Endothelial cell of umbilical vein (primary cell): ENCODE measurements at regions not wholly inside any gene's neighbourhood (a gene's known extent, or its start where the extent isn't known, plus 50 kb on each side); places are given as distances from the start of the nearest gene placed in this dataset.

Experiments used
- BruUV-seq: library from RNA; stranded (reverse); fragments of 400-500 nt; replicated peaks from 2 replicates; lab custom pipeline; 2021; lab: Mats Ljungman, UMichigan
- CTCF ChIA-PET: fragments of 300-600, 350-600 bp; sonication (Branson Sonifier 250); formaldehyde crosslinking; loops from one replicate; lab custom pipeline; 2021; ENCODE audit warnings: antibody characterized with exemption, inconsistent platforms; lab: Charles Lee
- POLR2A ChIA-PET: fragments of 300-600, 350-600 bp; sonication (Branson Sonifier 250); formaldehyde crosslinking; loops from one replicate; lab custom pipeline; 2021; ENCODE audit warnings: antibody characterized with exemption, inconsistent platforms; lab: Charles Lee
- DNase-seq: peaks from one replicate; pipeline ENCODE4 v3.0.0-alpha.2; 2011; ENCODE audit warnings: low read depth, low spot score
- FAIRE-seq: peaks from 2 replicates; lab custom pipeline; 2011; peaks lifted over from hg19 to GRCh38; lab: Jason Lieb, UNC
- H2AFZ ChIP-seq: 2 replicates; pipeline ENCODE4 v1.6.0; 2012; ENCODE audit warnings: low read depth, low read length, control low read depth, inconsistent platforms
- H3K27ac ChIP-seq: 2 replicates; pipeline ENCODE4 v1.5.1; 2011; ENCODE audit warnings: low read depth, mild to moderate bottlenecking, control low read depth, low read length, moderate library complexity; ENCODE audit not compliant: insufficient read depth
- H3K27me3 ChIP-seq, 2 experiments: 2 replicates each; pipeline versions ENCODE4 v1.6.0 to v1.6.1; 2011; ENCODE audit warnings: low read length in 2 of 2, mixed read lengths in 1 of 2; ENCODE audit not compliant: control insufficient read depth in 2 of 2, insufficient read depth in 2 of 2
- H3K36me3 ChIP-seq, 2 experiments: 2 replicates in 1 of 2; 3 replicates in 1 of 2; pipeline ENCODE4 v1.5.1; 2011; ENCODE audit warnings: low read length in 2 of 2, mild to moderate bottlenecking in 1 of 2, moderate library complexity in 1 of 2; ENCODE audit not compliant: control insufficient read depth in 2 of 2, insufficient read depth in 2 of 2; ENCODE audit errors: extremely low read depth in 1 of 2
- H3K4me1 ChIP-seq: 3 replicates; pipeline ENCODE4 v1.5.1; 2011; ENCODE audit warnings: mild to moderate bottlenecking, low read length; ENCODE audit not compliant: control insufficient read depth, insufficient read depth; ENCODE audit errors: extremely low read depth
- H3K4me2 ChIP-seq: 2 replicates; pipeline ENCODE4 v1.6.1; 2011; ENCODE audit warnings: low read length, control low read depth, mixed read lengths; ENCODE audit not compliant: insufficient read depth
- H3K4me3 ChIP-seq, 3 experiments: fragments of 200-600 bp in 1 of 3; sonication (generic), shearing (Covaris generic) in 1 of 3; replicated peaks in 1 of 3; 2 replicates each; pipeline ENCODE4 v1.5.1; 2011 to 2016; ENCODE audit warnings: control low read depth in 3 of 3, low read length in 3 of 3, mild to moderate bottlenecking in 2 of 3, inconsistent platforms in 1 of 3, low read depth in 1 of 3, moderate library complexity in 1 of 3; ENCODE audit not compliant: insufficient read depth in 1 of 3
- H3K79me2 ChIP-seq: 2 replicates; pipeline ENCODE4 v1.6.0; 2012; ENCODE audit warnings: low read length, inconsistent platforms; ENCODE audit not compliant: control insufficient read depth, insufficient read depth
- H3K9ac ChIP-seq: replicated peaks from 2 replicates; pipeline ENCODE3; 2011; ENCODE audit warnings: low read length, control low read depth; ENCODE audit not compliant: insufficient read depth; ENCODE audit errors: extremely low read depth
- H3K9me1 ChIP-seq: replicated peaks from 3 replicates; pipeline ENCODE4 v1.6.0; 2011; ENCODE audit warnings: mild to moderate bottlenecking, low read length; ENCODE audit not compliant: control insufficient read depth, insufficient read depth; ENCODE audit errors: extremely low read depth
- H3K9me3 ChIP-seq: replicated peaks from 2 replicates; pipeline ENCODE4 v1.5.1; 2012; ENCODE audit warnings: low read length, inconsistent platforms; ENCODE audit not compliant: control insufficient read depth, insufficient read depth
- H4K20me1 ChIP-seq: replicated peaks from 2 replicates; pipeline ENCODE3; 2011; ENCODE audit warnings: mild to moderate bottlenecking, low read length; ENCODE audit not compliant: control insufficient read depth, insufficient read depth; ENCODE audit errors: extremely low read depth
- EZH2 ChIP-seq: IDR thresholded peaks from 2 replicates; pipeline ENCODE4 v1.6.1; 2012; ENCODE audit warnings: borderline replicate concordance, low read depth, mild to moderate bottlenecking, moderate library complexity, low read length, inconsistent platforms; ENCODE audit not compliant: severe bottlenecking
- FOS ChIP-seq: IDR thresholded peaks from 2 replicates; pipeline ENCODE4 v1.6.1; 2011; ENCODE audit warnings: mild to moderate bottlenecking, low read length, moderate library complexity, borderline replicate concordance; ENCODE audit not compliant: insufficient read depth
- GATA2 ChIP-seq: IDR thresholded peaks from 2 replicates; pipeline ENCODE4 v1.7.0; 2011; ENCODE audit warnings: low read depth, mild to moderate bottlenecking, moderate library complexity, mixed read lengths, low read length; ENCODE audit not compliant: insufficient read length, insufficient read depth
- JUN ChIP-seq: IDR thresholded peaks from 2 replicates; pipeline ENCODE4 v1.6.1; 2011; ENCODE audit warnings: borderline replicate concordance, low read depth; ENCODE audit not compliant: insufficient read length, insufficient read depth
- MYC ChIP-seq: IDR thresholded peaks from one replicate; pipeline ENCODE4 v1.6.1; 2011; ENCODE audit warnings: mild to moderate bottlenecking, low read depth, low read length
- POLR2A ChIP-seq: IDR thresholded peaks from 2 replicates; pipeline ENCODE4 v1.6.1; 2012; ENCODE audit warnings: low read depth, mild to moderate bottlenecking, control low read depth, low read length
- POLR2AphosphoS5 ChIP-seq: IDR thresholded peaks from 2 replicates; pipeline ENCODE4 v1.6.1; 2012; ENCODE audit warnings: low read depth, mild to moderate bottlenecking, control low read depth, low read length, moderate library complexity; ENCODE audit not compliant: insufficient read depth
- dilution Hi-C: fragments of 300-500 bp; cut with MboI; formaldehyde crosslinking; loops from one replicate; pipeline ENCODE4 v1.15.0; 2019; ENCODE audit warnings: low sequenced_read_pairs; ENCODE audit not compliant: extremely low pct_ligation_motif_present
- intact Hi-C: fragments of 100-400 bp; cut with micrococcal nuclease; formaldehyde crosslinking; loops from one replicate; pipeline ENCODE4 v1.10.0; 2022
- TF ChIP-seq, protein P1 (sequence below): IDR thresholded peaks from 2 replicates; pipeline ENCODE4 v1.6.1; 2011; ENCODE audit not compliant: insufficient read depth, insufficient read length
- TF ChIP-seq, protein P2 (sequence below), 2 donors: IDR thresholded peaks; 1 replicate in 1 of 2; 2 replicates in 1 of 2; pipeline ENCODE4 v1.5.1; 2011; ENCODE audit warnings: low read length in 2 of 2, mild to moderate bottlenecking in 2 of 2, moderate library complexity in 2 of 2, control low read depth in 1 of 2, inconsistent platforms in 1 of 2, low read depth in 1 of 2; ENCODE audit not compliant: insufficient read depth in 1 of 2; ENCODE audit errors: extremely low read depth in 1 of 2

- no TSS peak for BruUV-seq
- dilution Hi-C loops (no loop called here), intact Hi-C loops (no loop called here)
- ChIA-PET POLR2A (no interaction called here), CTCF (no interaction called here)
- Histone ChIP-seq H3K9me3 (no peaks in the 10 kb centered on the region), H3K27me3 (no peaks in the 10 kb centered on the region), H3K27ac (no peak overlapping the region), H3K9me1 (no peaks in the 10 kb centered on the region), H4K20me1 (no peaks in the 10 kb centered on the region), H3K36me3 (no peaks in the 10 kb centered on the region), H3K4me2 (no peak overlapping the region), H3K79me2 (no peaks in the 10 kb centered on the region), H3K4me3 (no peak overlapping the region), H3K4me1 (no peaks in the 10 kb centered on the region), H3K9ac (no peak overlapping the region), H2AFZ (no peak overlapping the region)
- TF ChIP-seq, protein P1, sequence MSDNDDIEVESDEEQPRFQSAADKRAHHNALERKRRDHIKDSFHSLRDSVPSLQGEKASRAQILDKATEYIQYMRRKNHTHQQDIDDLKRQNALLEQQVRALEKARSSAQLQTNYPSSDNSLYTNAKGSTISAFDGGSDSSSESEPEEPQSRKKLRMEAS, result no peak
- TF ChIP-seq MYC (no peak), JUN (no peak), GATA2 (no peak), POLR2AphosphoS5 (no peak), FOS (no peak), EZH2 (no peak), POLR2A (no peak)
- TF ChIP-seq, protein P2, sequence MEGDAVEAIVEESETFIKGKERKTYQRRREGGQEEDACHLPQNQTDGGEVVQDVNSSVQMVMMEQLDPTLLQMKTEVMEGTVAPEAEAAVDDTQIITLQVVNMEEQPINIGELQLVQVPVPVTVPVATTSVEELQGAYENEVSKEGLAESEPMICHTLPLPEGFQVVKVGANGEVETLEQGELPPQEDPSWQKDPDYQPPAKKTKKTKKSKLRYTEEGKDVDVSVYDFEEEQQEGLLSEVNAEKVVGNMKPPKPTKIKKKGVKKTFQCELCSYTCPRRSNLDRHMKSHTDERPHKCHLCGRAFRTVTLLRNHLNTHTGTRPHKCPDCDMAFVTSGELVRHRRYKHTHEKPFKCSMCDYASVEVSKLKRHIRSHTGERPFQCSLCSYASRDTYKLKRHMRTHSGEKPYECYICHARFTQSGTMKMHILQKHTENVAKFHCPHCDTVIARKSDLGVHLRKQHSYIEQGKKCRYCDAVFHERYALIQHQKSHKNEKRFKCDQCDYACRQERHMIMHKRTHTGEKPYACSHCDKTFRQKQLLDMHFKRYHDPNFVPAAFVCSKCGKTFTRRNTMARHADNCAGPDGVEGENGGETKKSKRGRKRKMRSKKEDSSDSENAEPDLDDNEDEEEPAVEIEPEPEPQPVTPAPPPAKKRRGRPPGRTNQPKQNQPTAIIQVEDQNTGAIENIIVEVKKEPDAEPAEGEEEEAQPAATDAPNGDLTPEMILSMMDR (IDR thresholded peaks at IDR 0.05; ENCODE audit: extremely low read depth in 1 of 2, insufficient read depth in 1 of 2, low read depth in 1 of 2, low read length in 2 of 2), result no peak
- DNase-seq, result no peak
- FAIRE-seq, result no peak
These were observed 201.9 kb upstream of the UBASH3B start for GRCh38 chr11:122453586-122453985.
